Upper lobe of left lung (tissue), 6 donors: ENCODE measurements at regions not wholly inside any gene's neighbourhood (a gene's known extent, or its start where the extent isn't known, plus 50 kb on each side); places are given as distances from the start of the nearest gene placed in this dataset.

Experiments
- ATAC-seq, 2 donors: fragments of 200-7000 bp; cut with Tn5 transposase; one replicate each; pipeline ENCODE4 v1.9.1; 2022; ENCODE audit warnings: mild to moderate bottlenecking in 2 of 2, moderate library complexity in 2 of 2; ENCODE audit not compliant: low FRiP score in 2 of 2
- DNase-seq, 2 donors: peaks; one replicate each; pipeline ENCODE4 v3.0.0-alpha.2; 2019 to 2020
- H3K27ac ChIP-seq, 4 donors: fragments of 200-600 bp; sonication (generic); one replicate each; pipeline ENCODE4 v1.5.1; 2016 to 2019
- H3K27me3 ChIP-seq, 4 donors: fragments of 200-600 bp; sonication (generic); one replicate each; pipeline ENCODE4 v1.5.1; 2017 to 2019
- H3K36me3 ChIP-seq, 4 donors: fragments of 200-600 bp; sonication (generic); one replicate each; pipeline ENCODE4 v1.5.1; 2016 to 2019
- H3K4me1 ChIP-seq, 4 donors: fragments of 200-600 bp; sonication (generic); one replicate each; pipeline ENCODE4 v1.5.1; 2018 to 2019
- H3K4me3 ChIP-seq, 4 donors: fragments of 200-600 bp; sonication (generic); one replicate each; pipeline ENCODE4 v1.5.1; 2017 to 2019; ENCODE audit warnings: mild to moderate bottlenecking in 2 of 4, moderate library complexity in 1 of 4
- H3K9me3 ChIP-seq, 4 donors: fragments of 200-600 bp; sonication (generic); one replicate each; pipeline ENCODE4 v1.5.1; 2018 to 2019
- EP300 ChIP-seq, 4 donors: sonication (generic); formaldehyde crosslinking; IDR thresholded peaks; one replicate each; pipeline ENCODE4 v1.5.1; 2017; ENCODE audit warnings: antibody characterized with exemption in 4 of 4, control low read depth in 2 of 4
- POLR2A ChIP-seq, 4 donors: fragments of 450-650 bp; IDR thresholded peaks; one replicate each; pipeline ENCODE4 v1.5.1; 2016 to 2017; ENCODE audit warnings: antibody characterized with exemption in 4 of 4, mild to moderate bottlenecking in 2 of 4
- POLR2AphosphoS5 ChIP-seq, 2 donors: sonication (generic); formaldehyde crosslinking; IDR thresholded peaks; one replicate each; pipeline ENCODE4 v1.5.1; 2017; ENCODE audit warnings: antibody characterized with exemption in 2 of 2
- WGBS, 2 donors: methylation state at CpG; one replicate each; pipeline ENCODE4 v1.1.5; 2017 to 2018; 5-methylcytosine and 5-hydroxymethylcytosine counted together
- TF ChIP-seq, protein P1 (sequence below), 6 experiments: fragments of 450-650 bp in 4 of 6; fragments of 200-600 bp in 2 of 6; sonication (generic) in 2 of 6; IDR thresholded peaks; one replicate each; pipeline ENCODE4 v1.5.1; 2016 to 2019; ENCODE audit warnings: antibody characterized with exemption in 6 of 6
- donor health status: DM: no; HTN: no; CAD: no; lungs with moderate emphysema.
- donor health status: DM: no; HTN: yes; CAD: no; lungs with severe emphysema.

DNA sequence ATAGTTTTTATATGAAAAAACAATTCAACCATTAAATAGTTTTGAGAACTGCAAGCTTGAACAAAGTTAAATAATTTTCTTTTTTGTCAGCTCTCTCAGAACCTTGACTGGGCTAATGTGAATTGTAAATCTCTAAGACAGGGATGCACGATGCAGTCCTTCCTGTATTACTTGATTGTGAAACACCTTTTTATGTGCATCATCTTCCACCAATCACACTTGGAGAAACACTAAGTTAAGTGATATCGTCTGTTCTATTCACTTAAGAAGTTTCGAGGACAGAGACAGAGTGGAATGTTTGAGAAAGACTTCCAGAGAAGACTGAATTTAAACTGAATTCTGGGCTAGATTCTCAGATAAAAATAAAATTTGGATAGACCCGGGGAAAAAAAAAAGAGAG is 238.2 kb downstream of the MREG start:
- no peak overlapping the region for H3K27ac ChIP-seq
- WGBS, 2 donors = 54 to 59% methylated on average over 4 of the region's 4 CpGs
- ATAC-seq (no peak), DNase-seq (no peak)
- H3K9me3 ChIP-seq = no peaks in the 10 kb centered on the region
- H3K4me3 ChIP-seq = no peak overlapping the region
- no peaks in the 10 kb centered on the region for H3K27me3 ChIP-seq
- H3K4me1 ChIP-seq = peaks cover 0 to 3% (median 0%) of the 10 kb centered on the region in 4 donors
- no peaks in the 10 kb centered on the region for H3K36me3 ChIP-seq
- TF ChIP-seq POLR2A (IDR thresholded peaks at IDR 0.05) (no peak), POLR2AphosphoS5 (IDR thresholded peaks at IDR 0.05) (no peak), EP300 (IDR thresholded peaks at IDR 0.05) (no peak)
- TF ChIP-seq, protein P1, sequence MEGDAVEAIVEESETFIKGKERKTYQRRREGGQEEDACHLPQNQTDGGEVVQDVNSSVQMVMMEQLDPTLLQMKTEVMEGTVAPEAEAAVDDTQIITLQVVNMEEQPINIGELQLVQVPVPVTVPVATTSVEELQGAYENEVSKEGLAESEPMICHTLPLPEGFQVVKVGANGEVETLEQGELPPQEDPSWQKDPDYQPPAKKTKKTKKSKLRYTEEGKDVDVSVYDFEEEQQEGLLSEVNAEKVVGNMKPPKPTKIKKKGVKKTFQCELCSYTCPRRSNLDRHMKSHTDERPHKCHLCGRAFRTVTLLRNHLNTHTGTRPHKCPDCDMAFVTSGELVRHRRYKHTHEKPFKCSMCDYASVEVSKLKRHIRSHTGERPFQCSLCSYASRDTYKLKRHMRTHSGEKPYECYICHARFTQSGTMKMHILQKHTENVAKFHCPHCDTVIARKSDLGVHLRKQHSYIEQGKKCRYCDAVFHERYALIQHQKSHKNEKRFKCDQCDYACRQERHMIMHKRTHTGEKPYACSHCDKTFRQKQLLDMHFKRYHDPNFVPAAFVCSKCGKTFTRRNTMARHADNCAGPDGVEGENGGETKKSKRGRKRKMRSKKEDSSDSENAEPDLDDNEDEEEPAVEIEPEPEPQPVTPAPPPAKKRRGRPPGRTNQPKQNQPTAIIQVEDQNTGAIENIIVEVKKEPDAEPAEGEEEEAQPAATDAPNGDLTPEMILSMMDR (IDR thresholded peaks at IDR 0.05) = no peak

DNA sequence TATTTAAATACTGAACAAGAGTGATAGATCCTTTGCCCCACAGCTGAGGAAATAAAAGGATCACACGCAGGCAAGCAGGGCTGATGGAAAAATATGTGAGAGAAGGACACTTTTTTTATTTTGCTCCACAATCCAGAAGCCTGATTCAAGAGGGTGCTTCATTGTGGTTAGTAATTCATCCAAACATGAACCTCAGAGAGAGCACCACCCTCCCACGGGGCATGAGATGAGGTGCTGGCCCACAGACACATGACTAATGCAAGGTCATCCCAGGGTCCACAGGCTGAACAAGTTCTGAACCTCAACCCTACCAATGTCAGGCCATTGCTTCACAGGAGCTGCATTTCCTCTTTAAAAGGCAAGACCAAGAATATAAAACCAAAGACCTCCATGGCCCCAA is 239.6 kb downstream of the MREG start:
- 65 to 85% methylated on average over 2 of the region's 2 CpGs for WGBS, 2 donors
- Histone ChIP-seq H3K4me1 (peaks cover 0 to 3% (median 0%) of the 10 kb centered on the region in 4 donors), H3K27ac (no peak overlapping the region), H3K9me3 (no peaks in the 10 kb centered on the region), H3K36me3 (no peaks in the 10 kb centered on the region), H3K27me3 (no peaks in the 10 kb centered on the region), H3K4me3 (no peak overlapping the region)
- peak in 1 of 2 donors; percentile 92 for ATAC-seq
- DNase-seq = peak in 1 of 2 donors; percentile 63
- TF ChIP-seq, protein P1 (IDR thresholded peaks at IDR 0.05) = no peak
- TF ChIP-seq POLR2AphosphoS5 (IDR thresholded peaks at IDR 0.05) (peak in 1 of 2 donors; percentile 40), POLR2A (IDR thresholded peaks at IDR 0.05) (no peak)

DNA sequence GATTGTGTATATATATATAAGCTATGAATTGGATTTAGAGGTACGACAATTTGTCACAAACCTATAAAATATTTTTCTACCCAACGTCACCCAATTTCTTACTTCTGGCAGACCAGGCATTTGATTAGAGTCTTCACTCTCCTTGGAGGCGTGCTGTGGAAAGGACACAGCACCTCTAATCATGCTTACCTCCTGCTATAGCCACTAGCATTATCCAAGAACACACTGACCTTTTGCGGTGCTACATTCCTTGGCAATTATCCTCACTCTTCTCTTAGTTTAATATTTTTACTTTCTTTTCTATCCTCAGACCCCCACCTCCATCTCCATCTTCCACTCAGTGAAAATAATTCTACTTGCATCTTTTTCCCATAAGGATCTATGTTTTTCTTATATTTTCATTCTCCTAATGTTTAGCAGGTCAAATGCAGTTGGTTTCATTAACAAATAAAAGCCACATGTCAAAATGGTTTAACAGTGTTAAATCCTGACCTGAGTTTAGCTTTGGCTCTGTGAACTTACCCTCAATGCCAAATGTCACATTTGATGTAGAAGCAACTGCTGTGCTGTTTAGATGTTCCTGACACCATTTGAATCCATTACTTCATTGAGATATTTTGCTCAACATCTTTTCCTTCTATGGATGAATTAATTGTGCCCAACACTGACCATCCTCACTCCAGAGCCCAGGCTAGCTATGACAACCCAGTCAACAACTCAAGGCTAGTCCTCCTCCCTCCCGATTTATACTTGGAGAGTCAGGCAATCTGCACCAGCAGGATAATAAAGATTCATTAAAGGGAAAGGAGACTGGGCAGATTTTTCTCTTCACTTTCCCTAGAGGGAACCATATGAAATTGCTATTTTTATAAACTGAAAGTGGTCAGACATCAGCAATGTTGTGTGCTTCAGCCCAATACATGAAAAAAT is 240.5 kb downstream of the MREG start:
- DNase-seq (no peak), ATAC-seq (no peak)
- Histone ChIP-seq H3K27me3 (no peaks in the 10 kb centered on the region), H3K36me3 (no peaks in the 10 kb centered on the region), H3K9me3 (peaks cover 0 to under 1% (median 0%) of the 10 kb centered on the region in 4 donors), H3K4me3 (no peak overlapping the region), H3K27ac (no peak overlapping the region), H3K4me1 (peaks cover 0 to 3% (median 0%) of the 10 kb centered on the region in 4 donors)
- TF ChIP-seq, protein P1 (IDR thresholded peaks at IDR 0.05) = no peak
- TF ChIP-seq POLR2A (IDR thresholded peaks at IDR 0.05) = no peak
- no peak for TF ChIP-seq POLR2AphosphoS5 (IDR thresholded peaks at IDR 0.05)
- no peak for TF ChIP-seq EP300 (IDR thresholded peaks at IDR 0.05)
- 83 to 89% methylated on average over 5 of the region's 5 CpGs for WGBS, 2 donors

DNA sequence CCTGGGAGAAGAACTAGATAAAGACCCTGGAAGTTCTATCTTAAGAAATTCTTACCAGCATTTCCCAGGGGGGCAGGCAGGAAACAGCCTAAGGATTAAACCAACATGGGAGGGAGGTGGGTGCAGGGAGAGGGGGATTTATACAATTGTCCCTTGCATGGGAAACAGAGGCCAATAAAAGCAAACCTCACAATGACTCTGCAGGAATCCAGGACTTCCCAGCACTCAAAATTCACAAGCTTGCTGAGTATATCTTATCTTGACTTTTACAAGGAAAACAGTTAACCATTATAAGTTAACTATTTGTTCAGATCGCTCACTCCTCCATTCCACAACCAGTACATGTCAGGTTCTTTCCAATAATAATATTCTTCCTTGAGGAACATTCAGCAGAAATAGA is 241.3 kb downstream of the MREG start:
- H3K27ac ChIP-seq = no peak overlapping the region
- no peak for TF ChIP-seq POLR2A (IDR thresholded peaks at IDR 0.05)
- TF ChIP-seq POLR2AphosphoS5 (IDR thresholded peaks at IDR 0.05) = no peak
- no peak for TF ChIP-seq EP300 (IDR thresholded peaks at IDR 0.05)
- H3K9me3 ChIP-seq = peaks cover 0 to 5% (median 0%) of the 10 kb centered on the region in 4 donors
- H3K27me3 ChIP-seq = no peaks in the 10 kb centered on the region
- WGBS, 2 donors = 59 to 76% methylated on average over 1 of the region's 1 CpG
- DNase-seq = no peak
- H3K4me3 ChIP-seq = no peak overlapping the region
- ATAC-seq = no peak
- no peaks in the 10 kb centered on the region for H3K36me3 ChIP-seq
- peaks cover 0 to 3% (median 0%) of the 10 kb centered on the region in 4 donors for H3K4me1 ChIP-seq

DNA sequence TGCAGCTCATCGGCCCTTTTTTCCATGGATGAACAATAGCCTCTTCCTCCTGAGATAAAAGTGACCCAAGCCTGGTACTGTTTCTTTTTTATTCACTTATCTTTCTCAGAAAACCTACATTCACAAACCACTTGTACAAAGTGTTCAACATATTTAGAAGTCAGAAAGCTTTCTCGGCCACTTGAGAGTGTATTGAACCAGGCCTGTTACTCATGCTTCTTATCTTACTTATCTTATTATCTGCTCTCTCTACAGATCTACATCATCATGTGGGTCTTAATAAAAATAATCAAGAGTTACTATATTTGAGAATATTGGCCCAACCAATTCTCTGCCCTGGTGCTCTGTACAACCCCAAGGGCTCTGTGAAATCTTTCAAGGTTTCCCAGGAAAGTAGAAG is 242.1 kb downstream of the MREG start:
- Histone ChIP-seq H3K4me3 (no peak overlapping the region), H3K27ac (no peak overlapping the region), H3K4me1 (peaks cover 0 to 3% (median 0%) of the 10 kb centered on the region in 4 donors), H3K9me3 (peaks cover 0 to 5% (median 0%) of the 10 kb centered on the region in 4 donors), H3K27me3 (no peaks in the 10 kb centered on the region), H3K36me3 (no peaks in the 10 kb centered on the region)
- WGBS, 2 donors = 82 to 86% methylated on average over 2 of the region's 2 CpGs
- DNase-seq (no peak), ATAC-seq (no peak)
- TF ChIP-seq, protein P1 (IDR thresholded peaks at IDR 0.05) = no peak
- TF ChIP-seq POLR2AphosphoS5 (IDR thresholded peaks at IDR 0.05) (no peak), POLR2A (IDR thresholded peaks at IDR 0.05) (no peak)
